NCI-H82 treated with DMSO at 0.1 percent for 48 hours (cell line): ENCODE measurements at regions not wholly inside any gene's neighbourhood (a gene's known extent, or its start where the extent isn't known, plus 50 kb on each side); places are given as distances from the start of the nearest gene placed in this dataset.
"Not testable (repeated sequence)": the region's sequence is repeated elsewhere in the genome, so short reads cannot be mapped to it uniquely, and the experiment has no call there.

Experiments
- DNase-seq: peaks from one replicate; lab custom pipeline; 2025; ENCODE audit not compliant: unreplicated experiment; lab: John Stamatoyannopoulos, UW

- no peak for DNase-seq
These were observed 953.8 kb upstream of the ALCAM start for GRCh38 chr3:104412608-104413580.

GRCh38 chr3:104428337-104428925 is 938.3 kb upstream of the ALCAM start:
- no peak for DNase-seq

- no peak for DNase-seq
These were observed 937.0 kb upstream of the ALCAM start for GRCh38 chr3:104429727-104430126.

GRCh38 chr3:104436506-104436905 is 930.2 kb upstream of the ALCAM start:
- no peak for DNase-seq

GRCh38 chr3:104437131-104437750 is 929.5 kb upstream of the ALCAM start:
- peak; percentile 98 for DNase-seq

- DNase-seq: no peak
These were observed 928.8 kb upstream of the ALCAM start for GRCh38 chr3:104437891-104438290.

- DNase-seq: peak; percentile 82
These were observed 928.0 kb upstream of the ALCAM start for GRCh38 chr3:104438706-104439105.

- not testable (repeated sequence) for DNase-seq
These were observed 921.3 kb upstream of the ALCAM start for GRCh38 chr3:104445252-104445919.

GRCh38 chr3:104447681-104448080 is 919.0 kb upstream of the ALCAM start:
- no peak for DNase-seq

GRCh38 chr3:104452697-104453096 is 914.0 kb upstream of the ALCAM start:
- DNase-seq: no peak

GRCh38 chr3:104458657-104459056 is 908.1 kb upstream of the ALCAM start:
- no peak for DNase-seq

GRCh38 chr3:104460477-104461406 is 906.0 kb upstream of the ALCAM start:
- peak; percentile 25 for DNase-seq

- no peak for DNase-seq
These were observed 905.3 kb upstream of the ALCAM start for GRCh38 chr3:104461431-104461830.

- DNase-seq: no peak
These were observed 894.5 kb upstream of the ALCAM start for GRCh38 chr3:104472221-104472620.

GRCh38 chr3:104474011-104474410 is 892.7 kb upstream of the ALCAM start:
- no peak for DNase-seq

- DNase-seq: no peak
These were observed 863.7 kb upstream of the ALCAM start for GRCh38 chr3:104503022-104503421.

GRCh38 chr3:104510131-104510849 is 856.4 kb upstream of the ALCAM start:
- DNase-seq: no peak

- DNase-seq: no peak
These were observed 852.3 kb upstream of the ALCAM start for GRCh38 chr3:104514371-104514770.

- DNase-seq: no peak
These were observed 851.9 kb upstream of the ALCAM start for GRCh38 chr3:104514776-104515175.

GRCh38 chr3:104519068-104519467 is 847.6 kb upstream of the ALCAM start:
- no peak for DNase-seq
